ENCODE measurements at regions not wholly inside any gene's neighbourhood (a gene's known extent, or its start where the extent isn't known, plus 50 kb on each side); places are given as distances from the start of the nearest gene placed in this dataset.
"Not testable (repeated sequence)": the region's sequence is repeated elsewhere in the genome, so short reads cannot be mapped to it uniquely, and the experiment has no call there.

GRCh38 chr13:79936368-79937136, 404.4 kb downstream of the SPRY2 start:
- peak; percentile 15 to 39 for DNase-seq (ENCODE audit: low spot score in 2 of 2)
- FAIRE-seq = peak; percentile 76

GRCh38 chr13:79935121-79935520, 405.8 kb downstream of the SPRY2 start:
- DNase-seq (ENCODE audit: low spot score in 2 of 2) (no peak), FAIRE-seq (no peak)

- DNase-seq (ENCODE audit: low spot score in 2 of 2) (no peak), FAIRE-seq (no peak)
Measured at GRCh38 chr13:79933389-79933788, 407.5 kb downstream of the SPRY2 start.

GRCh38 chr13:79932556-79932955, 408.4 kb downstream of the SPRY2 start:
- DNase-seq (ENCODE audit: low spot score in 2 of 2) (no peak), FAIRE-seq (no peak)

DNA sequence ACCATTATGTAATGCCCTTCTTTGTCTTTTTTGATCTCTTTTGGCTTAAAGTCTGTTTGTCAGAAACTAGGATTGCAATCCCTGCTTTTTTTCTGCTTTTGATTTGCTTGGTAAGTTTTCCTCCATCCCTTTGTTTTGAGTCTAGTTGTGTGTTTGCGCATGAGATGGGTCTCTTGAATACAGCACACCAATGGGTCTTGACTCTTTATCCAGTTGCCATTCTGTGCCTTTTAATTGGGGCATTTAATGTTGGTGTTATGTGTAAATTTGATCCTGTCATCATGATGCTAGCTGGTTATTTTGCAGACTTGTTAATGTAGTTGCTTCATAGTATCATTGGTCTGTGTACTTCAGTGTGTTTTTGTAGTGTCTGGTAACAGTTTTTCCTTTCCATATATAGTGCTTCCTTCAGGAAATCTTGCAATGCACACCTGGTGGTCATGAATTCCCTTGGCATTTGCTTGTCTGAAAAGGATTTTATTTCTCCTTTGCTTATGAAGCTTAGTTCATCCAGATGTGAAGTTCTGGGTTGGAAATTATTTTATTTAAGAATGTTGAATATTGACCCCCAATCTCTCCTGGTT, 416.9 kb downstream of the SPRY2 start:
- not testable (repeated sequence) for FAIRE-seq; DNase-seq (ENCODE audit: low spot score in 2 of 2)

DNA sequence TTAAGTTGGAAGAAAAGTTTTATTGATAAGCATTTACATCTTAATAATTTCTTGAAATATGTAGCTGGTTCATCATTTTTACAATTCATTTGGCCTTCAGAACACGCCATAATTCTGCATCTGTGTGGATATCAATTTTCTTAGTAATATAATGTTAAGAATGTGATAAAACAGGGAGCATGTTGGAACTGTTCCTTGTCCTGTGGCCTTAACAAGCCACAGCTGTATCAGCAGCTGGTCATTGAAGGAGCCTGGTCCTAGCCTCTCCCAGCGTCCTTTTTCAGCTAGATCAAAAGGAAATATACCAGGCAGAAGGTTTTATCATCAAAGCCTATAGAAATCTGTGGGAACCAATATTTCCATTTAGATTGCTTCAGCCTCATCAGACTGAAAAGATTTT, 421.8 kb downstream of the SPRY2 start:
- FAIRE-seq = no peak
- DNase-seq (ENCODE audit: low spot score in 2 of 2) = no peak

DNA sequence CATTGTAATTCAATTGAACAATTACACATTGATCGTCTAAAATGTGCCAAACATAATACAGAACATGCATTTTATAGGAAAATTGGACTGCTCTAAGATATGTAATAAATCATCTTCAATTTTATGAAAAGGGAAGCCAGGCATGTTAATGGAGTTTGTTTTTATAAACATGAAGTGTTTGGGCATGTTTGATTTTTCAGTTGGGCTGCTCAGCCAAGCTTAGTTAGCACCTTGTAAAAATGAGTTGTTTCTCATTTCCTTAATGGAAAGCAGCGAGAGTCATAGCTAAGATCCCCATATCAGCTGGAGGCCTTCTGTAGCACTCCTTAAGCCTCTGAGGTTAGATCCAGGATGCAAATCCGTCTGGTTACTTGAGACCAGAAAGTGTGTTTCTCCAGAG, 422.3 kb downstream of the SPRY2 start:
- FAIRE-seq = no peak
- no peak for DNase-seq (ENCODE audit: low spot score in 2 of 2)

GRCh38 chr13:79917628-79918027, 423.3 kb downstream of the SPRY2 start:
- FAIRE-seq (no peak), DNase-seq (ENCODE audit: low spot score in 2 of 2) (no peak)

- FAIRE-seq (no peak), DNase-seq (ENCODE audit: low spot score in 2 of 2) (no peak)
Measured at GRCh38 chr13:79915114-79915811, 425.7 kb downstream of the SPRY2 start.

DNA sequence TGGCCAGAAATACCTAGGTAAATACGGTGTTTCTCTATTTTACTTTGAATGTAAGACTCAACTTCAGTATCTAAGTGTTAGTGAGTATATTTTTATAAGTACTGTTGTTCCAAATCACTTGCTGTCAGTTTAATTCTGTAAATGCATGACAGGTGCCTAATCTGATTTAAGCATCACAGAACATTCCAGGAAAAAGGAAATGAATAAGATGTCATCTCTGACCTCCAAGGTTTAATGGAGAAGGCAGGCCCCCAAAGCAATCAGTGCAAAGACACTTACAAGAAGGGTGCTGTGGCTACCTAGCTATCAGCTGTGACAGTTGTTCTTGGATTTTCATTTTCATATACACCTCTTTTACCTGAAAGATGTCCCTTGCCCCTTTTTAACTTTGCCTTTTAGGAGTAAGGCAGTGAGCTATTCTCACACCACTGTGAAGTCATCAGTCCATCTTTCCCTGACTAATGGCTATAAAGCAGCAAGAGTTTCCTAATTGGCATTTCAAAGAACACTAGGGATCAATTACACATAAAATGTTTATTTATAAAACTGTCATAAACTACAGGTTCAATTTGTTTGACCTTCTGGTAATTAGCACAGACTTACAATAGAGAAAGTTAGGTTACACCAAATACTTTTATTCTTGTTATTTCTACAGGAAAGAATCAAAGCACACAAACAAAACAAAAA, 427.6 kb downstream of the SPRY2 start:
- DNase-seq (ENCODE audit: low spot score in 2 of 2) (no peak), FAIRE-seq (no peak)

DNA sequence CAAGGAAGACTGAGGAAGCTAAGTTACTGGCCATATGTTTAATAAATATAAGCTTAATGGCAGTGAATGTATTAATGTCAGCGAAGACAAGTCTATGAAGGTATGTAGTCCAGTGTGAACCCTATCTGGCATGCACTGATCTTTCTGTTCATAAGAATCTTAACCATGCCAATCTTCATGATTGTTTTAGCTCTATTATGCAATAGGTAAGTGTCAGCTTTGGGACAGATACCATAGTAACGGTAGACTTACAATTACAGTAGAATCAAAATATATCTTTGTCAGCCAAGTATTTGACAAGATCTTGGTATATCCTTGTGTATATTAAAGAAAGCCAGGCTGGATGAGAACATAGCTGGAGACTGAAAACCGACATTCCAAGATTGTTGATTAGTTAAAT, 428.5 kb downstream of the SPRY2 start:
- FAIRE-seq = no peak

DNA sequence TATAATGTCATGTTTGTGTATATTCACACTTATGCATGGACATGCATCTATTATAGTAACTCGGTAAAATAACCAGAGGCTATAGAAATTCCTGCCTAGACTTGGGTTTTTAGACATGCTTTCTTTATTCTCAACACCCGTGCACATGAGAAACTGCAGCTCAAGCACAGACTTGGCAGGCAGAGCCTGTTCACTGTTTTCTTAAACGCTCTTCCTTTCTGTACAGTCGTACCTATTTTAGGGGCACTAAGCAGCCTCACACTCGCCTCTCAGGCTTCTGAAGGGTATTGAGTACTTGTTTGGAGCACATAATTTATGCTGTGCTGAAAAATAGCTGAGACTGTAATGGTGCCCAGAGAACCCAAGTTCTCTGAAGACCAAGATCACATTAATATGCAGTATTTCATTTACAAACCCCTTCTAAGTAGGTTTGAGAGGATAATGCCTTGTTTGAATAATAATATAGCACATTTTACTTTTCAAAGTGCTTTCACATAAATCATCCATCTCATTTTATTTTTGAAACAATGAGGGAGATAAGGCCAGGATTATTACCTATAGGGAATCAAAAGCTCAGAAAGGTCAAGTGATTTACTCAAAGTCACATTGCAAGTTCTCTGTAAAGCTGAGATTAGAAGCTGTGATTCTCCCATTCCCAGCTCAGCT, 429.9 kb downstream of the SPRY2 start:
- DNase-seq (ENCODE audit: low spot score in 2 of 2) (no peak), FAIRE-seq (no peak)

More for the DNA sequence above, 428.5 kb downstream of the SPRY2 start:
- no peak for DNase-seq (ENCODE audit: low spot score in 2 of 2)

- FAIRE-seq (no peak), DNase-seq (ENCODE audit: low spot score in 2 of 2) (no peak)
Measured at GRCh38 chr13:79909644-79910043, 428.7 kb downstream of the NDFIP2 start.

DNA sequence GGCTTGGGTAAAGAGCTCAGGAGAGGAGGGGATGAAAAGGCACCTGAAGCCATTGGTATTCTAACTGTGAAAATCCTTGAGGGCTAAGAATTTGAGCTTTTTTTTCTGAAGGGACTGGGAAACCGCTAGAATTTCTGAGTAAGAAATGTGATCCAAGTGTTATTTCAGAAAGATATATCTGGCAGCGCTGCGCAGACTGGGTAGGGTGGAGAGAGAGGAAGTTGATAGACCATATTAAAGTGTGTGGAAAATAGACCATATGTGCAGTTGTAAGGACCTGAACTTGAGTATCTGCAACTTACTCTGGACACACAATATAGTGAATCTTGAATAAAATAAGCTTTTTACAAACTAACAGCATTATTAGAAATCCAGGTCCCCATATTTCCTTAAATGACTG, 427.4 kb downstream of the NDFIP2 start:
- no peak for DNase-seq (ENCODE audit: low spot score in 2 of 2)
- no peak for FAIRE-seq

DNA sequence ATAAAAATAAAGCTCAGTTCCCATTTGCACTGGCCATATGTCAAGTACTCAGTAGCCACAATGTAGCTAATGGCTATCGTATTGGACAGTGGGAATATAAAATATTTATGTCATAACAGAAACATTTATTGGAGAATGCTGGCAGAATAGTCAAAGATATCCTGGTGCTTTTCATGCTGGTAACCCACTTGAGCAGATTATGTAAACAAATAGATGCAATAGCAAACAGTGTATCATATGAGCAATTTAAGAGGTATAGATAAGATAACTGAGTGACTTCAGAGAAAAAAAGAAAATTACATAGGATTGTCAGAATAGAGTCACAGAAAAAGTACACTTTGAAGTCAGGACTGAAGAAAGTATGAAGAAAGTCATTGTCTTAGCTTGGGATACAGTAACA, 426.6 kb downstream of the NDFIP2 start:
- DNase-seq (ENCODE audit: low spot score in 2 of 2) = no peak
- no peak for FAIRE-seq

GRCh38 chr13:79906345-79906744, 425.4 kb downstream of the NDFIP2 start:
- DNase-seq (ENCODE audit: low spot score in 2 of 2) = no peak
- no peak for FAIRE-seq

DNA sequence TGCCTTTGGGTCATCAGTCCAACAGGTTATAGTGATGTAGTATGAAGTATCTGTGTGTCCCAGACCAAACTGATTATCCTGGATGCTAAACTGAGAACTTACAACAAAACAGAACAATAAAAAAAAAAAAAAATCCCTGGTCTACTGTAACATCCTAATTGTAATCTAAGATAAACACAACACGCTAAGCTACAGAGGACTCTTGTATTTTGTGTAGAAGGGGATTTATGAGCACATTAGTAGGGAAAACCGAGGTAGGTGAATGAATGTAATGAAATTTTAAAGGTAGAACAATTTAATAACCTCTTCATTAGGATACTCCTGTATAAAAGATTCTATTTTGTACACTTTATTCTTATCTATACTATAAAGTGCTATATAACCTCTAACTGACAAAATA, 424.1 kb downstream of the NDFIP2 start:
- no peak for FAIRE-seq

GRCh38 chr13:79904581-79904980, 423.6 kb downstream of the NDFIP2 start:
- no peak for FAIRE-seq
- DNase-seq (ENCODE audit: low spot score in 2 of 2) = no peak

More for the DNA sequence above, 424.1 kb downstream of the NDFIP2 start:
- DNase-seq (ENCODE audit: low spot score in 2 of 2) = no peak

DNA sequence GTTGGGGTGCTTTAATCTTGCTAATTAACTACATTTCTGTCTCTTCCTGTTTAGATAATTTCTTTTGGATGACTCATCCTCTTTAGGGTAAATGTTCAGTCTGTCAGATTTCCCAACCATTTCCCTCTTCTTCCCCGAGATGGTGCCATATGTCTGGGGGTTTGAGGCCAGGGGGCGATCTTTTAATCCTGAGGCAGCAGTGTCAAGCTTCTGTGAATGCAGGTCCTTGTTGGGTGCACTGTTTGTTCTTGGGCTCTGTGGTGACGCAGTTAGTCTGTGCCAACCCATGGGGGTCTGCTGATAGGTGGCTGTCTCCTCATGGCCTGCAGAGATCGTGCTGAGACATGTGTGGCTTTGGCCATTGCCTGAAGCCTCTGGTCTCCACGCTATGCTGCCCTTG, 420.4 kb downstream of the NDFIP2 start:
- FAIRE-seq (no peak), DNase-seq (ENCODE audit: low spot score in 2 of 2) (no peak)

DNA sequence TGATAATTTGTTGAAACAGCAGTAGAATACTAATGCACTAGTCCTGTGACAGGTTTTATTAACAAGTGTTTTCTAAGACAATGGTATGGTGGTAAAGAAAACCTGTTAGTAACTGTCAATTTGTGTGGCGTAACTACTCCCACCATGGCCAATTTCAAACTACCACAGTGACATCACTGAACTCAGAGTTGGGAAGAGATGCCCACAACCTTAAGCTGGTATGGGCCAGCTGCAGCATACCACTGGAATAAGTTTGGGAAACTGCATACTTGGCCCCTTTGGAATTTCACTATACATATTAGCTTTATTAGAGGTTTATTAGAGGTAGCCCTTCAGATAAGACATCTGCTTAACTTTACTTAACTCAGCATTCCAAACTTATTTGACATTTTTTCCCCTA, 419.4 kb downstream of the NDFIP2 start:
- no peak for FAIRE-seq
- DNase-seq (ENCODE audit: low spot score in 2 of 2) = no peak

- DNase-seq (ENCODE audit: low spot score in 2 of 2) (no peak), FAIRE-seq (no peak)
Measured at GRCh38 chr13:79898996-79899395, 418.0 kb downstream of the NDFIP2 start.

Data from frontal cortex (tissue), 3 donors.